Astrocyte (in vitro differentiated cells and primary cell): ENCODE measurements at regions not wholly inside any gene's neighbourhood (a gene's known extent, or its start where the extent isn't known, plus 50 kb on each side); places are given as distances from the start of the nearest gene placed in this dataset.

Experiments
- DNase-seq: peaks from one replicate; pipeline ENCODE4 v3.0.0-alpha.2; 2010; ENCODE audit warnings: low read depth
- FAIRE-seq: peaks from 2 replicates; lab custom pipeline; 2011; peaks lifted over from hg19 to GRCh38; lab: Jason Lieb, UNC
- H2AFZ ChIP-seq: 2 replicates; pipeline ENCODE4 v1.6.0; 2012; ENCODE audit warnings: low read depth, low read length, inconsistent platforms
- H3K27ac ChIP-seq: 2 replicates; pipeline ENCODE4 v1.5.1; 2011; ENCODE audit warnings: low read depth, low read length, inconsistent platforms
- H3K27me3 ChIP-seq: 2 replicates; pipeline ENCODE4 v1.6.0; 2011; ENCODE audit warnings: low read length, inconsistent platforms; ENCODE audit not compliant: insufficient read depth
- H3K36me3 ChIP-seq: 2 replicates; pipeline ENCODE4 v1.5.1; 2011; ENCODE audit warnings: low read length, inconsistent platforms; ENCODE audit not compliant: insufficient read depth
- H3K4me1 ChIP-seq: 2 replicates; pipeline ENCODE4 v1.5.1; 2011; ENCODE audit warnings: low read length, inconsistent platforms; ENCODE audit not compliant: insufficient read depth
- H3K4me2 ChIP-seq: 2 replicates; pipeline ENCODE4 v1.6.0; 2012; ENCODE audit warnings: low read length, inconsistent platforms
- H3K4me3 ChIP-seq: 2 replicates; pipeline ENCODE4 v1.5.1; 2011; ENCODE audit warnings: low read depth, mild to moderate bottlenecking, low read length, inconsistent platforms; ENCODE audit not compliant: insufficient read depth
- H3K79me2 ChIP-seq: 2 replicates; pipeline ENCODE4 v1.6.0; 2012; ENCODE audit warnings: mild to moderate bottlenecking, low read length, inconsistent platforms; ENCODE audit not compliant: insufficient read depth
- H3K9ac ChIP-seq: 2 replicates; pipeline ENCODE4 v1.6.0; 2012; ENCODE audit warnings: mild to moderate bottlenecking, low read length, inconsistent platforms
- H3K9me3 ChIP-seq: 2 replicates; pipeline ENCODE4 v1.5.1; 2012; ENCODE audit warnings: low read depth, mild to moderate bottlenecking, low read length, inconsistent platforms; ENCODE audit not compliant: insufficient read depth
- H4K20me1 ChIP-seq: 2 replicates; pipeline ENCODE4 v1.6.0; 2012; ENCODE audit warnings: low read length, inconsistent platforms; ENCODE audit not compliant: insufficient read depth
- H3K27ac Mint-ChIP-seq: one replicate; pipeline ENCODE4 v1.8.0; 2021; ENCODE audit warnings: mild to moderate bottlenecking, mixed read lengths; ENCODE audit not compliant: unreplicated experiment
- H3K27me3 Mint-ChIP-seq: one replicate; pipeline ENCODE4 v1.8.0; 2021; ENCODE audit warnings: low read depth, mixed read lengths; ENCODE audit not compliant: unreplicated experiment
- H3K36me3 Mint-ChIP-seq: one replicate; pipeline ENCODE4 v1.8.0; 2021; ENCODE audit warnings: low read depth, mixed read lengths; ENCODE audit not compliant: unreplicated experiment
- H3K4me1 Mint-ChIP-seq: one replicate; pipeline ENCODE4 v1.8.0; 2021; ENCODE audit warnings: low read depth, mixed read lengths; ENCODE audit not compliant: unreplicated experiment
- H3K4me3 Mint-ChIP-seq: one replicate; pipeline ENCODE4 v1.8.0; 2021; ENCODE audit warnings: mild to moderate bottlenecking, moderate library complexity, mixed read lengths; ENCODE audit not compliant: unreplicated experiment
- H3K9me3 Mint-ChIP-seq: one replicate; pipeline ENCODE4 v1.8.0; 2021; ENCODE audit warnings: mild to moderate bottlenecking, mixed read lengths; ENCODE audit not compliant: unreplicated experiment
- CTCF ChIP-seq: IDR thresholded peaks from 2 replicates; pipeline ENCODE4 v1.5.1; 2011; ENCODE audit warnings: low read depth, mild to moderate bottlenecking, inconsistent platforms, low read length, moderate library complexity; ENCODE audit not compliant: insufficient read depth
- EZH2 ChIP-seq: IDR thresholded peaks from 2 replicates; pipeline ENCODE4 v1.6.1; 2012; ENCODE audit warnings: mild to moderate bottlenecking, low read length, inconsistent platforms; ENCODE audit not compliant: insufficient read depth

GRCh38 chr3:16026753-16027152, 147.7 kb upstream of the GALNT15 start:
- Histone ChIP-seq H3K27ac (no peak overlapping the region), H3K9me3 (no peaks in the 10 kb centered on the region), H3K36me3 (no peaks in the 10 kb centered on the region), H3K27me3 (no peaks in the 10 kb centered on the region), H3K9ac (no peak overlapping the region), H4K20me1 (no peaks in the 10 kb centered on the region), H3K4me3 (no peak overlapping the region), H2AFZ (peak overlapping the region; percentile 2), H3K4me2 (no peak overlapping the region), H3K79me2 (no peaks in the 10 kb centered on the region), H3K4me1 (peaks cover 23% of the 10 kb centered on the region)
- peak; percentile 25 for DNase-seq
- no peak for FAIRE-seq
- TF ChIP-seq CTCF (no peak), EZH2 (no peak)
- Mint-ChIP-seq H3K27ac (no peak overlapping the region), H3K36me3 (no peaks in the 10 kb centered on the region), H3K4me3 (no peak overlapping the region), H3K9me3 (peaks cover 2% of the 10 kb centered on the region), H3K27me3 (peaks cover 3% of the 10 kb centered on the region), H3K4me1 (peaks cover 22% of the 10 kb centered on the region)

- peak overlapping the region; percentile 47 for H3K9ac ChIP-seq
- no peaks in the 10 kb centered on the region for H3K27me3 Mint-ChIP-seq
- no peaks in the 10 kb centered on the region for H3K36me3 ChIP-seq
- H3K36me3 Mint-ChIP-seq, result no peaks in the 10 kb centered on the region
- no peaks in the 10 kb centered on the region for H3K27me3 ChIP-seq
- no peaks in the 10 kb centered on the region for H3K79me2 ChIP-seq
- H3K4me3 ChIP-seq, result no peak overlapping the region
- H3K27ac Mint-ChIP-seq, result peak overlapping the region; percentile 94
- no peaks in the 10 kb centered on the region for H4K20me1 ChIP-seq
- peak overlapping the region; percentile 76 for H3K27ac ChIP-seq
- peak overlapping the region; percentile 76 for H3K4me2 ChIP-seq
- peaks cover 22% of the 10 kb centered on the region for H3K4me1 Mint-ChIP-seq
- peaks cover 23% of the 10 kb centered on the region for H3K4me1 ChIP-seq
- H2AFZ ChIP-seq, result no peak overlapping the region
- TF ChIP-seq EZH2 (no peak), CTCF (no peak)
- no peak overlapping the region for H3K4me3 Mint-ChIP-seq
- H3K9me3 ChIP-seq, result no peaks in the 10 kb centered on the region
- FAIRE-seq (no peak), DNase-seq (peak; percentile 90)
- H3K9me3 Mint-ChIP-seq, result peaks cover 2% of the 10 kb centered on the region
These were observed 145.9 kb upstream of the GALNT15 start for GRCh38 chr3:16028604-16029003.

- Mint-ChIP-seq H3K36me3 (no peaks in the 10 kb centered on the region), H3K27me3 (no peaks in the 10 kb centered on the region), H3K27ac (no peak overlapping the region), H3K4me1 (peaks cover 27% of the 10 kb centered on the region), H3K9me3 (no peaks in the 10 kb centered on the region), H3K4me3 (peak overlapping the region; percentile 47)
- Histone ChIP-seq H3K36me3 (no peaks in the 10 kb centered on the region), H4K20me1 (no peaks in the 10 kb centered on the region), H2AFZ (no peak overlapping the region), H3K27me3 (no peaks in the 10 kb centered on the region), H3K27ac (no peak overlapping the region), H3K9me3 (no peaks in the 10 kb centered on the region), H3K9ac (no peak overlapping the region), H3K4me2 (no peak overlapping the region), H3K4me1 (peaks cover 28% of the 10 kb centered on the region), H3K4me3 (no peak overlapping the region), H3K79me2 (no peaks in the 10 kb centered on the region)
- TF ChIP-seq CTCF (no peak), EZH2 (no peak)
- DNase-seq (no peak), FAIRE-seq (no peak)
These were observed 144.1 kb upstream of the GALNT15 start for GRCh38 chr3:16030342-16030741.
